ENCODE measurements at regions not wholly inside any gene's neighbourhood (a gene's known extent, or its start where the extent isn't known, plus 50 kb on each side); places are given as distances from the start of the nearest gene placed in this dataset.

- no peak for TF ChIP-seq GATA2 (IDR thresholded peaks at IDR 0.05; ENCODE audit: insufficient read depth, insufficient read length, low read depth, low read length)
- TF ChIP-seq POLR2AphosphoS5 (IDR thresholded peaks at IDR 0.05; ENCODE audit: insufficient read depth, low read depth, low read length) = no peak
- no peak for TF ChIP-seq MAX (IDR thresholded peaks at IDR 0.05; ENCODE audit: insufficient read depth, insufficient read length)
Measured at GRCh38 chr12:4171742-4172141, 101.8 kb upstream of the CCND2 start.

Data from endothelial cell of umbilical vein (primary cell).